ENCODE measurements at regions not wholly inside any gene's neighbourhood (a gene's known extent, or its start where the extent isn't known, plus 50 kb on each side); places are given as distances from the start of the nearest gene placed in this dataset.
"Not testable (repeated sequence)": the region's sequence is repeated elsewhere in the genome, so short reads cannot be mapped to it uniquely, and the experiment has no call there.

GRCh38 chr1:221998186-221998612 is 256.3 kb upstream of the DUSP10 start:
- no peak for DNase-seq

GRCh38 chr1:221997012-221997411 is 255.1 kb upstream of the DUSP10 start:
- DNase-seq, result not testable (repeated sequence)

- no peak for DNase-seq
Observed at GRCh38 chr1:221994939-221995338, 253.1 kb upstream of the DUSP10 start.

- DNase-seq, result no peak
Observed at GRCh38 chr1:221994274-221994698, 252.4 kb upstream of the DUSP10 start.

- DNase-seq, result no peak
Observed at GRCh38 chr1:221993444-221993948, 251.6 kb upstream of the DUSP10 start.

GRCh38 chr1:221992427-221992826 is 250.5 kb upstream of the DUSP10 start:
- DNase-seq, result no peak

GRCh38 chr1:221991221-221991620 is 249.3 kb upstream of the DUSP10 start:
- no peak for DNase-seq

GRCh38 chr1:221989741-221990140 is 247.9 kb upstream of the DUSP10 start:
- DNase-seq, result no peak

GRCh38 chr1:221988829-221989228 is 246.9 kb upstream of the DUSP10 start:
- DNase-seq, result no peak

- DNase-seq, result no peak
Observed at GRCh38 chr1:221987860-221988520, 246.1 kb upstream of the DUSP10 start.

- DNase-seq, result no peak
Observed at GRCh38 chr1:221983444-221983843, 241.6 kb upstream of the DUSP10 start.

- DNase-seq, result no peak
Observed at GRCh38 chr1:221981461-221981860, 239.6 kb upstream of the DUSP10 start.

- DNase-seq, result no peak
Observed at GRCh38 chr1:221979444-221980032, 237.6 kb upstream of the DUSP10 start.

- not testable (repeated sequence) for DNase-seq
Observed at GRCh38 chr1:221978631-221979334, 236.9 kb upstream of the DUSP10 start.

- DNase-seq, result not testable (repeated sequence)
Observed at GRCh38 chr1:221973787-221974186, 231.9 kb upstream of the DUSP10 start.

- no peak for DNase-seq
Observed at GRCh38 chr1:221972276-221973235, 230.7 kb upstream of the DUSP10 start.

GRCh38 chr1:221971035-221971434 is 229.1 kb upstream of the DUSP10 start:
- DNase-seq, result not testable (repeated sequence)

GRCh38 chr1:221969298-221969858 is 227.5 kb upstream of the DUSP10 start:
- DNase-seq, result not testable (repeated sequence)

GRCh38 chr1:221967538-221967937 is 225.6 kb upstream of the DUSP10 start:
- DNase-seq, result not testable (repeated sequence)

- not testable (repeated sequence) for DNase-seq
Observed at GRCh38 chr1:221966888-221967287, 225.0 kb upstream of the DUSP10 start.

- DNase-seq, result not testable (repeated sequence)
Observed at GRCh38 chr1:221965891-221966290, 224.0 kb upstream of the DUSP10 start.
